ENCODE measurements at regions not wholly inside any gene's neighbourhood (a gene's known extent, or its start where the extent isn't known, plus 50 kb on each side); places are given as distances from the start of the nearest gene placed in this dataset.

DNA sequence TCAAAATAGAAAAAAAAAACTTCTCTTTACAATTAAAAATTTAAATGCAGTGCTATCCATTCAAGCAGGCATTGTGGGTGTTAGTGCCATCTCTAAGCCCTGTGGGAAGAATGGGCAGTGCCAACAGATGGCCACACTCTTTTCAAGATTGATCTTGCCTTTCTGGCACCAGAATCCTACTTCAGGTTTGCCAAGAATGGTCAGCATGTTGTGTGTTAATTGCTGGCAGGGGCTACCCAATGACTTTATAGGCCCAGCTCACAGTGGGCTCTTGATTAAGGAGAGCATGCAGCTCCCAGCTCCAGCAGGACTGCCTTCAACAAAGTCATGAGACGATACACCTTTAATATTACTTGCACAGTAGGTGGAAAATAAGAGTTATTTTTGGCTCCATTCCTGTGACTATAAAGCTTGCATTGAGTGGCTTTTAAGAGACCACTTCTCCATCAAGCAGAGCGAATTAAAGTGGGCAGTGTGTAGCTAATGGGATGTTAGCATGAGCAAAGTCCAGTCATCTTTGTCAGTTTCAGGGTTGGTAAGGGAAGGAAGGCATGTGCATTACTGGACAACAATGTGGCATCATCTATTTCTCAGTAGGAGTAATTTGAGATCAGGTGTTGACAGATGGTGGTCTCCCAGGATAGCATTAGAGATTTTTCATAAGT lies 476.8 kb downstream of the C3orf38 start:
- TF ChIP-seq ZNF114 (CRISPR knock-in tag; IDR thresholded peaks at IDR 0.05): no peak
- TF ChIP-seq CREB1 (CRISPR knock-in tag; IDR thresholded peaks at IDR 0.05; ENCODE audit: low read depth): no peak
- no peak for TF ChIP-seq STAT1 (IDR thresholded peaks at IDR 0.05; ENCODE audit: unreplicated experiment)
- TF ChIP-seq, protein P1, sequence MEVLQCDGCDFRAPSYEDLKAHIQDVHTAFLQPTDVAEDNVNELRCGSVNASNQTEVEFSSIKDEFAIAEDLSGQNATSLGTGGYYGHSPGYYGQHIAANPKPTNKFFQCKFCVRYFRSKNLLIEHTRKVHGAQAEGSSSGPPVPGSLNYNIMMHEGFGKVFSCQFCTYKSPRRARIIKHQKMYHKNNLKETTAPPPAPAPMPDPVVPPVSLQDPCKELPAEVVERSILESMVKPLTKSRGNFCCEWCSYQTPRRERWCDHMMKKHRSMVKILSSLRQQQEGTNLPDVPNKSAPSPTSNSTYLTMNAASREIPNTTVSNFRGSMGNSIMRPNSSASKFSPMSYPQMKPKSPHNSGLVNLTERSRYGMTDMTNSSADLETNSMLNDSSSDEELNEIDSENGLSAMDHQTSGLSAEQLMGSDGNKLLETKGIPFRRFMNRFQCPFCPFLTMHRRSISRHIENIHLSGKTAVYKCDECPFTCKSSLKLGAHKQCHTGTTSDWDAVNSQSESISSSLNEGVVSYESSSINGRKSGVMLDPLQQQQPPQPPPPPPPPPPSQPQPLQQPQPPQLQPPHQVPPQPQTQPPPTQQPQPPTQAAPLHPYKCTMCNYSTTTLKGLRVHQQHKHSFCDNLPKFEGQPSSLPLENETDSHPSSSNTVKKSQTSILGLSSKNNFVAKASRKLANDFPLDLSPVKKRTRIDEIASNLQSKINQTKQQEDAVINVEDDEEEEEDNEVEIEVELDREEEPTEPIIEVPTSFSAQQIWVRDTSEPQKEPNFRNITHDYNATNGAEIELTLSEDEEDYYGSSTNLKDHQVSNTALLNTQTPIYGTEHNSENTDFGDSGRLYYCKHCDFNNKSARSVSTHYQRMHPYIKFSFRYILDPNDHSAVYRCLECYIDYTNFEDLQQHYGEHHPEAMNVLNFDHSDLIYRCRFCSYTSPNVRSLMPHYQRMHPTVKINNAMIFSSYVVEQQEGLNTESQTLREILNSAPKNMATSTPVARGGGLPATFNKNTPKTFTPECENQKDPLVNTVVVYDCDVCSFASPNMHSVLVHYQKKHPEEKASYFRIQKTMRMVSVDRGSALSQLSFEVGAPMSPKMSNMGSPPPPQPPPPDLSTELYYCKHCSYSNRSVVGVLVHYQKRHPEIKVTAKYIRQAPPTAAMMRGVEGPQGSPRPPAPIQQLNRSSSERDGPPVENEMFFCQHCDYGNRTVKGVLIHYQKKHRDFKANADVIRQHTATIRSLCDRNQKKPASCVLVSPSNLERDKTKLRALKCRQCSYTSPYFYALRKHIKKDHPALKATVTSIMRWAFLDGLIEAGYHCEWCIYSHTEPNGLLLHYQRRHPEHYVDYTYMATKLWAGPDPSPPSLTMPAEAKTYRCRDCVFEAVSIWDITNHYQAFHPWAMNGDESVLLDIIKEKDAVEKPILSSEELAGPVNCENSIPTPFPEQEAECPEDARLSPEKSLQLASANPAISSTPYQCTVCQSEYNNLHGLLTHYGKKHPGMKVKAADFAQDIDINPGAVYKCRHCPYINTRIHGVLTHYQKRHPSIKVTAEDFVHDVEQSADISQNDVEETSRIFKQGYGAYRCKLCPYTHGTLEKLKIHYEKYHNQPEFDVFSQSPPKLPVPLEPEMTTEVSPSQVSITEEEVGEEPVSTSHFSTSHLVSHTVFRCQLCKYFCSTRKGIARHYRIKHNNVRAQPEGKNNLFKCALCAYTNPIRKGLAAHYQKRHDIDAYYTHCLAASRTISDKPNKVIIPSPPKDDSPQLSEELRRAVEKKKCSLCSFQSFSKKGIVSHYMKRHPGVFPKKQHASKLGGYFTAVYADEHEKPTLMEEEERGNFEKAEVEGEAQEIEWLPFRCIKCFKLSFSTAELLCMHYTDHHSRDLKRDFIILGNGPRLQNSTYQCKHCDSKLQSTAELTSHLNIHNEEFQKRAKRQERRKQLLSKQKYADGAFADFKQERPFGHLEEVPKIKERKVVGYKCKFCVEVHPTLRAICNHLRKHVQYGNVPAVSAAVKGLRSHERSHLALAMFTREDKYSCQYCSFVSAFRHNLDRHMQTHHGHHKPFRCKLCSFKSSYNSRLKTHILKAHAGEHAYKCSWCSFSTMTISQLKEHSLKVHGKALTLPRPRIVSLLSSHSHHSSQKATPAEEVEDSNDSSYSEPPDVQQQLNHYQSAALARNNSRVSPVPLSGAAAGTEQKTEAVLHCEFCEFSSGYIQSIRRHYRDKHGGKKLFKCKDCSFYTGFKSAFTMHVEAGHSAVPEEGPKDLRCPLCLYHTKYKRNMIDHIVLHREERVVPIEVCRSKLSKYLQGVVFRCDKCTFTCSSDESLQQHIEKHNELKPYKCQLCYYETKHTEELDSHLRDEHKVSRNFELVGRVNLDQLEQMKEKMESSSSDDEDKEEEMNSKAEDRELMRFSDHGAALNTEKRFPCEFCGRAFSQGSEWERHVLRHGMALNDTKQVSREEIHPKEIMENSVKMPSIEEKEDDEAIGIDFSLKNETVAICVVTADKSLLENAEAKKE (CRISPR knock-in tag; IDR thresholded peaks at IDR 0.05): no peak
- Histone ChIP-seq H3K4me2 (no peak overlapping the region), H4K20me1 (replicated peaks; ENCODE audit: insufficient read depth) (no peaks in the 10 kb centered on the region), H3K36me3 (ENCODE audit: insufficient read depth) (no peaks in the 10 kb centered on the region), H3K79me2 (replicated peaks; ENCODE audit: insufficient read depth) (no peaks in the 10 kb centered on the region), H3K9me2 (ENCODE audit: insufficient read depth) (no peaks in the 10 kb centered on the region), H3K27ac (ENCODE audit: low read depth) (no peak overlapping the region), H3K4me3 (no peak overlapping the region), H3F3A (replicated peaks; ENCODE audit: low read depth) (no peaks in the 10 kb centered on the region), H3K27me3 (ENCODE audit: insufficient read depth) (no peaks in the 10 kb centered on the region), H3K4me1 (ENCODE audit: insufficient read depth) (no peaks in the 10 kb centered on the region), H2AFZ (no peak overlapping the region)
- DNase-seq (ENCODE audit: low spot score) (no peak), ATAC-seq (no peak)
- Mint-ChIP-seq H3K27ac (no peak overlapping the region; the same call in 1 of the 2 replicates), H3K9me3 (no peaks in the 10 kb centered on the region), H3K4me3 (no peak overlapping the region), H3K27me3 (ENCODE audit: insufficient read depth, low read depth, poor library complexity) (no peaks in the 10 kb centered on the region), H3K4me1 (no peaks in the 10 kb centered on the region), H3K36me3 (ENCODE audit: low read depth) (no peaks in the 10 kb centered on the region)

DNA sequence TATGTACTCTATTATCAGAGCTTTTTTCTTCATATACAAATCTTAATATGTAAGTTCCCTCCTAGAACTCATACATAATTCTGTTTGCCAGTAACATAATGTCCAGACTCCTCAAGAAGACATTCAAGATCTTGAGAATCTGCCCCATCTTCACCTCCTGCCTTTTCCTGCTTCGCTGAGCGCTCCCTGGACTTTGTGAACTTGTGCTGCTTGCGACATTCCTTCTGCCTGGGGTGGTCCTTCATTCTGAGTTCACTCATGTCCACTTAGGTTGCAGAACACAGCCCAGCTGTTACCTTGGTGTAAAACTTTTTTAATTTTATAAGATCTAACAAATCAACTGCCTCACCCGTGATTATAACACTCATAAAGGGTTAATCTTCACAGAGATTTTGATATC lies 478.5 kb upstream of the EPHA3 start:
- H3K4me3 ChIP-seq: no peak overlapping the region
- H3K4me1 Mint-ChIP-seq: no peaks in the 10 kb centered on the region
- no peak overlapping the region for H2AFZ ChIP-seq
- H3K79me2 ChIP-seq (replicated peaks; ENCODE audit: insufficient read depth): no peaks in the 10 kb centered on the region
- DNase-seq (ENCODE audit: low spot score): no peak
- H3K27ac Mint-ChIP-seq: no peak overlapping the region
- no peaks in the 10 kb centered on the region for H3F3A ChIP-seq (replicated peaks; ENCODE audit: low read depth)
- no peaks in the 10 kb centered on the region for H3K4me1 ChIP-seq (ENCODE audit: insufficient read depth)
- H3K36me3 Mint-ChIP-seq (ENCODE audit: low read depth): no peaks in the 10 kb centered on the region
- no peaks in the 10 kb centered on the region for H4K20me1 ChIP-seq (replicated peaks; ENCODE audit: insufficient read depth)
- H3K27me3 Mint-ChIP-seq (ENCODE audit: insufficient read depth, low read depth, poor library complexity): no peaks in the 10 kb centered on the region
- no peaks in the 10 kb centered on the region for H3K36me3 ChIP-seq (ENCODE audit: insufficient read depth)
- H3K4me3 Mint-ChIP-seq: no peak overlapping the region
- H3K4me2 ChIP-seq: no peak overlapping the region
- no peak for ATAC-seq
- H3K9me2 ChIP-seq (ENCODE audit: insufficient read depth): no peaks in the 10 kb centered on the region
- no peak overlapping the region for H3K27ac ChIP-seq (ENCODE audit: low read depth)
- no peaks in the 10 kb centered on the region for H3K9me3 Mint-ChIP-seq
- no peaks in the 10 kb centered on the region for H3K27me3 ChIP-seq (ENCODE audit: insufficient read depth)
- TF ChIP-seq ZNF331 (CRISPR knock-in tag; IDR thresholded peaks at IDR 0.05; ENCODE audit: low read depth) (no peak), STAT1 (IDR thresholded peaks at IDR 0.05; ENCODE audit: unreplicated experiment) (no peak), EZH2 (IDR thresholded peaks at IDR 0.05; ENCODE audit: low read depth, unreplicated experiment) (no peak), EZH2phosphoT487 (IDR thresholded peaks at IDR 0.05; ENCODE audit: unreplicated experiment) (no peak), NANOG (IDR thresholded peaks at IDR 0.05; ENCODE audit: borderline replicate concordance) (no peak), JUNB (IDR thresholded peaks at IDR 0.05; ENCODE audit: unreplicated experiment) (no peak)
- TF ChIP-seq, protein P2, sequence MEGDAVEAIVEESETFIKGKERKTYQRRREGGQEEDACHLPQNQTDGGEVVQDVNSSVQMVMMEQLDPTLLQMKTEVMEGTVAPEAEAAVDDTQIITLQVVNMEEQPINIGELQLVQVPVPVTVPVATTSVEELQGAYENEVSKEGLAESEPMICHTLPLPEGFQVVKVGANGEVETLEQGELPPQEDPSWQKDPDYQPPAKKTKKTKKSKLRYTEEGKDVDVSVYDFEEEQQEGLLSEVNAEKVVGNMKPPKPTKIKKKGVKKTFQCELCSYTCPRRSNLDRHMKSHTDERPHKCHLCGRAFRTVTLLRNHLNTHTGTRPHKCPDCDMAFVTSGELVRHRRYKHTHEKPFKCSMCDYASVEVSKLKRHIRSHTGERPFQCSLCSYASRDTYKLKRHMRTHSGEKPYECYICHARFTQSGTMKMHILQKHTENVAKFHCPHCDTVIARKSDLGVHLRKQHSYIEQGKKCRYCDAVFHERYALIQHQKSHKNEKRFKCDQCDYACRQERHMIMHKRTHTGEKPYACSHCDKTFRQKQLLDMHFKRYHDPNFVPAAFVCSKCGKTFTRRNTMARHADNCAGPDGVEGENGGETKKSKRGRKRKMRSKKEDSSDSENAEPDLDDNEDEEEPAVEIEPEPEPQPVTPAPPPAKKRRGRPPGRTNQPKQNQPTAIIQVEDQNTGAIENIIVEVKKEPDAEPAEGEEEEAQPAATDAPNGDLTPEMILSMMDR (conservative IDR thresholded peaks at IDR 0.05; ENCODE audit: low read depth in 2 of 2): no peak
- TF ChIP-seq, protein P3, sequence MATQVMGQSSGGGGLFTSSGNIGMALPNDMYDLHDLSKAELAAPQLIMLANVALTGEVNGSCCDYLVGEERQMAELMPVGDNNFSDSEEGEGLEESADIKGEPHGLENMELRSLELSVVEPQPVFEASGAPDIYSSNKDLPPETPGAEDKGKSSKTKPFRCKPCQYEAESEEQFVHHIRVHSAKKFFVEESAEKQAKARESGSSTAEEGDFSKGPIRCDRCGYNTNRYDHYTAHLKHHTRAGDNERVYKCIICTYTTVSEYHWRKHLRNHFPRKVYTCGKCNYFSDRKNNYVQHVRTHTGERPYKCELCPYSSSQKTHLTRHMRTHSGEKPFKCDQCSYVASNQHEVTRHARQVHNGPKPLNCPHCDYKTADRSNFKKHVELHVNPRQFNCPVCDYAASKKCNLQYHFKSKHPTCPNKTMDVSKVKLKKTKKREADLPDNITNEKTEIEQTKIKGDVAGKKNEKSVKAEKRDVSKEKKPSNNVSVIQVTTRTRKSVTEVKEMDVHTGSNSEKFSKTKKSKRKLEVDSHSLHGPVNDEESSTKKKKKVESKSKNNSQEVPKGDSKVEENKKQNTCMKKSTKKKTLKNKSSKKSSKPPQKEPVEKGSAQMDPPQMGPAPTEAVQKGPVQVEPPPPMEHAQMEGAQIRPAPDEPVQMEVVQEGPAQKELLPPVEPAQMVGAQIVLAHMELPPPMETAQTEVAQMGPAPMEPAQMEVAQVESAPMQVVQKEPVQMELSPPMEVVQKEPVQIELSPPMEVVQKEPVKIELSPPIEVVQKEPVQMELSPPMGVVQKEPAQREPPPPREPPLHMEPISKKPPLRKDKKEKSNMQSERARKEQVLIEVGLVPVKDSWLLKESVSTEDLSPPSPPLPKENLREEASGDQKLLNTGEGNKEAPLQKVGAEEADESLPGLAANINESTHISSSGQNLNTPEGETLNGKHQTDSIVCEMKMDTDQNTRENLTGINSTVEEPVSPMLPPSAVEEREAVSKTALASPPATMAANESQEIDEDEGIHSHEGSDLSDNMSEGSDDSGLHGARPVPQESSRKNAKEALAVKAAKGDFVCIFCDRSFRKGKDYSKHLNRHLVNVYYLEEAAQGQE (IDR thresholded peaks at IDR 0.05; ENCODE audit: unreplicated experiment): no peak

All from GM23338 (cell line).